GM23248 (cell line): ENCODE measurements at regions not wholly inside any gene's neighbourhood (a gene's known extent, or its start where the extent isn't known, plus 50 kb on each side); places are given as distances from the start of the nearest gene placed in this dataset.

ENCODE experiments used
- EZH2 ChIP-seq: fragments of 200-600 bp; sonication (generic); IDR thresholded peaks from 2 replicates; pipeline ENCODE4 v1.6.1; 2018; ENCODE audit warnings: antibody characterized with exemption, mild to moderate bottlenecking; ENCODE audit not compliant: insufficient read depth, poor library complexity, severe bottlenecking
- EZH2phosphoT487 ChIP-seq: fragments of 200-600 bp; sonication (generic); IDR thresholded peaks from 2 replicates; pipeline ENCODE4 v1.6.1; 2018; ENCODE audit warnings: antibody characterized with exemption, moderate library complexity, mild to moderate bottlenecking, low read depth; ENCODE audit not compliant: insufficient read depth

- TF ChIP-seq EZH2 (no peak), EZH2phosphoT487 (no peak)
Observed at GRCh38 chr11:71063129-71063528, 189.2 kb downstream of the SHANK2 start.
